SK-N-SH treated with all-trans-retinoic acid at 6 μM for 48 hours (cell line): ENCODE measurements at regions not wholly inside any gene's neighbourhood (a gene's known extent, or its start where the extent isn't known, plus 50 kb on each side); places are given as distances from the start of the nearest gene placed in this dataset.

Source experiments
- ATAC-seq: fragments of 200-7000 bp; cut with Tn5 transposase; 3 replicates; pipeline ENCODE4 v1.9.1; 2020; ENCODE audit warnings: mild to moderate bottlenecking, moderate library complexity
- ARNTL ChIP-seq: fragments of 450-650 bp; formaldehyde crosslinking; IDR thresholded peaks from 2 replicates; pipeline ENCODE4 v1.5.0; 2020; ENCODE audit warnings: low read depth, mild to moderate bottlenecking, moderate library complexity, borderline replicate concordance
- BACH2 ChIP-seq: fragments of 250-450 bp; sonication (Bioruptor Pico); IDR thresholded peaks from 2 replicates; pipeline ENCODE4 v1.9.0; 2021; ENCODE audit warnings: mild to moderate bottlenecking, borderline replicate concordance
- CSDC2 ChIP-seq: fragments of 250-450 bp; sonication (Bioruptor Pico); IDR thresholded peaks from 2 replicates; pipeline ENCODE4 v1.5.0; 2020; ENCODE audit warnings: mild to moderate bottlenecking, moderate library complexity
- GLIS3 ChIP-seq: fragments of 250-450 bp; sonication (Bioruptor Pico); IDR thresholded peaks from 2 replicates; pipeline ENCODE4 v1.5.0; 2020; ENCODE audit warnings: mild to moderate bottlenecking, moderate library complexity
- ISL1 ChIP-seq: fragments of 250-450 bp; sonication (Bioruptor Pico); IDR thresholded peaks from 2 replicates; pipeline ENCODE4 v2.1.2; 2022; ENCODE audit warnings: mild to moderate bottlenecking, moderate library complexity
- PPARA ChIP-seq: fragments of 250-450 bp; sonication (Bioruptor Pico); IDR thresholded peaks from 2 replicates; pipeline ENCODE4 v1.5.0; 2020; ENCODE audit warnings: mild to moderate bottlenecking, borderline replicate concordance
- RARB ChIP-seq: fragments of 250-450 bp; sonication (Bioruptor Pico); IDR thresholded peaks from 2 replicates; pipeline ENCODE4 v1.8.0; 2021; ENCODE audit warnings: mild to moderate bottlenecking, moderate library complexity
- SNAI2 ChIP-seq: fragments of 250-450 bp; sonication (Bioruptor Pico); IDR thresholded peaks from 2 replicates; pipeline ENCODE4 v1.5.0; 2020; ENCODE audit warnings: mild to moderate bottlenecking, moderate library complexity
- TCF4 ChIP-seq: fragments of 250-450 bp; sonication (Bioruptor Pico); IDR thresholded peaks from 2 replicates; pipeline ENCODE4 v1.8.0; 2021; ENCODE audit warnings: mild to moderate bottlenecking, moderate library complexity, borderline replicate concordance
- TOX ChIP-seq: fragments of 250-450 bp; sonication (Bioruptor Pico); IDR thresholded peaks from 2 replicates; pipeline ENCODE4 v1.8.0; 2021; ENCODE audit warnings: mild to moderate bottlenecking, moderate library complexity, borderline replicate concordance
- ZC3H10 ChIP-seq: fragments of 250-450 bp; sonication (Bioruptor Pico); IDR thresholded peaks from 2 replicates; pipeline ENCODE4 v1.5.1; 2021; ENCODE audit warnings: mild to moderate bottlenecking, moderate library complexity
- ZFP3 ChIP-seq: fragments of 250-450 bp; sonication (Bioruptor Pico); IDR thresholded peaks from 2 replicates; pipeline ENCODE4 v1.5.0; 2020; ENCODE audit warnings: mild to moderate bottlenecking, moderate library complexity
- ZFP30 ChIP-seq: fragments of 450-650 bp; formaldehyde crosslinking; IDR thresholded peaks from 2 replicates; pipeline ENCODE4 v1.5.0; 2022; ENCODE audit warnings: mild to moderate bottlenecking, moderate library complexity
- ZNF70 ChIP-seq: fragments of 450-650 bp; formaldehyde crosslinking; IDR thresholded peaks from 2 replicates; pipeline ENCODE4 v1.5.0; 2020; ENCODE audit warnings: mild to moderate bottlenecking, moderate library complexity
- ZNF8 ChIP-seq: fragments of 450-650 bp; formaldehyde crosslinking; IDR thresholded peaks from 2 replicates; pipeline ENCODE4 v1.5.0; 2020; ENCODE audit warnings: mild to moderate bottlenecking, moderate library complexity
- TF ChIP-seq, protein P1 (sequence below): fragments of 250-450 bp; sonication (Bioruptor Pico); IDR thresholded peaks from 2 replicates; pipeline ENCODE4 v1.8.0; 2020; ENCODE audit warnings: mild to moderate bottlenecking, moderate library complexity, borderline replicate concordance
- TF ChIP-seq, protein P2 (sequence below): fragments of 250-450 bp; sonication (Bioruptor Pico); IDR thresholded peaks from 2 replicates; pipeline ENCODE4 v1.8.0; 2021; ENCODE audit warnings: low read depth, mild to moderate bottlenecking, moderate library complexity, borderline replicate concordance
- TF ChIP-seq, protein P3 (sequence below): fragments of 250-450 bp; sonication (Bioruptor Pico); IDR thresholded peaks from 2 replicates; pipeline ENCODE4 v1.5.1; 2021; ENCODE audit warnings: mild to moderate bottlenecking, moderate library complexity
- TF ChIP-seq, protein P4 (sequence below): fragments of 250-450 bp; sonication (Bioruptor Pico); IDR thresholded peaks from 2 replicates; pipeline ENCODE4 v1.5.1; 2020; ENCODE audit warnings: low read depth, mild to moderate bottlenecking, moderate library complexity

DNA sequence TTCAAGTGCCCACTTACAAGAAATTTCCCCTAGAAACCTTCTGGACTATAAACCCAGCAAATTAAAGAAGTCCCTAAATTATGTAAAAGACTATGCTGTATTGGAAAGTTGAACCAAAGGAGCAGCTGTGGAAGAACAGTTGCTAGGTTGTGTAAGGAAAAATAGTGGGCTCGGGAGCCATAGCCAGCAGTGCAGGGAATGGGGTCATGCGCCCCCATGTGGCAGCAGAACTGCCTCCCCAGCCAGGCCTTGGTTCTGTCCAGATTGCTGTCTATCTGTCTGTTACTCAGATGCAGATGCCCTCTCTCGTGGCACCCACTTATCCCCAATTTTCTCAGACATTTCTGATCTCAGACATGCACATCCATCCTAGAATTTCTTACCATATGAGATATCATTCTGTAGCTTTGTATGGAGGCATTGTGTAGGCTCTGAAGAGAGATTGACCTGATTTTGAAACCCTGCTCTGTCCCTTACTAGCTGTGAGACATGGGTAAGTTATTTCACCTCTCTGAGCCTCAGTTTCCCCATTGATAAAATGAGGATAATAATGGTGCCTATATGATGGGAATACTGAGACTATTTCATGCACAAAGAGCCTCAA is 258.3 kb downstream of the SS18 start:
- TF ChIP-seq ARNTL (no peak), ZC3H10 (no peak), SNAI2 (CRISPR knock-in tag) (no peak), ZNF70 (CRISPR knock-in tag) (no peak), ZFP3 (CRISPR knock-in tag) (no peak), BACH2 (CRISPR knock-in tag) (no peak), ISL1 (CRISPR knock-in tag) (no peak), CSDC2 (CRISPR knock-in tag) (no peak), RARB (CRISPR knock-in tag) (no peak), ZFP30 (CRISPR knock-in tag) (no peak), TOX (CRISPR knock-in tag) (no peak), GLIS3 (CRISPR knock-in tag) (no peak), PPARA (CRISPR knock-in tag) (no peak), TCF4 (CRISPR knock-in tag) (no peak)
- TF ChIP-seq, protein P1, sequence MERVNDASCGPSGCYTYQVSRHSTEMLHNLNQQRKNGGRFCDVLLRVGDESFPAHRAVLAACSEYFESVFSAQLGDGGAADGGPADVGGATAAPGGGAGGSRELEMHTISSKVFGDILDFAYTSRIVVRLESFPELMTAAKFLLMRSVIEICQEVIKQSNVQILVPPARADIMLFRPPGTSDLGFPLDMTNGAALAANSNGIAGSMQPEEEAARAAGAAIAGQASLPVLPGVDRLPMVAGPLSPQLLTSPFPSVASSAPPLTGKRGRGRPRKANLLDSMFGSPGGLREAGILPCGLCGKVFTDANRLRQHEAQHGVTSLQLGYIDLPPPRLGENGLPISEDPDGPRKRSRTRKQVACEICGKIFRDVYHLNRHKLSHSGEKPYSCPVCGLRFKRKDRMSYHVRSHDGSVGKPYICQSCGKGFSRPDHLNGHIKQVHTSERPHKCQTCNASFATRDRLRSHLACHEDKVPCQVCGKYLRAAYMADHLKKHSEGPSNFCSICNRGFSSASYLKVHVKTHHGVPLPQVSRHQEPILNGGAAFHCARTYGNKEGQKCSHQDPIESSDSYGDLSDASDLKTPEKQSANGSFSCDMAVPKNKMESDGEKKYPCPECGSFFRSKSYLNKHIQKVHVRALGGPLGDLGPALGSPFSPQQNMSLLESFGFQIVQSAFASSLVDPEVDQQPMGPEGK = no peak
- TF ChIP-seq, protein P2, sequence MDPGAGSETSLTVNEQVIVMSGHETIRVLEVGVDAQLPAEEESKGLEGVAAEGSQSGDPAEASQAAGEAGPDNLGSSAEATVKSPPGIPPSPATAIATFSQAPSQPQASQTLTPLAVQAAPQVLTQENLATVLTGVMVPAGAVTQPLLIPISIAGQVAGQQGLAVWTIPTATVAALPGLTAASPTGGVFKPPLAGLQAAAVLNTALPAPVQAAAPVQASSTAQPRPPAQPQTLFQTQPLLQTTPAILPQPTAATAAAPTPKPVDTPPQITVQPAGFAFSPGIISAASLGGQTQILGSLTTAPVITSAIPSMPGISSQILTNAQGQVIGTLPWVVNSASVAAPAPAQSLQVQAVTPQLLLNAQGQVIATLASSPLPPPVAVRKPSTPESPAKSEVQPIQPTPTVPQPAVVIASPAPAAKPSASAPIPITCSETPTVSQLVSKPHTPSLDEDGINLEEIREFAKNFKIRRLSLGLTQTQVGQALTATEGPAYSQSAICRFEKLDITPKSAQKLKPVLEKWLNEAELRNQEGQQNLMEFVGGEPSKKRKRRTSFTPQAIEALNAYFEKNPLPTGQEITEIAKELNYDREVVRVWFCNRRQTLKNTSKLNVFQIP (CRISPR knock-in tag) = no peak
- TF ChIP-seq, protein P3, sequence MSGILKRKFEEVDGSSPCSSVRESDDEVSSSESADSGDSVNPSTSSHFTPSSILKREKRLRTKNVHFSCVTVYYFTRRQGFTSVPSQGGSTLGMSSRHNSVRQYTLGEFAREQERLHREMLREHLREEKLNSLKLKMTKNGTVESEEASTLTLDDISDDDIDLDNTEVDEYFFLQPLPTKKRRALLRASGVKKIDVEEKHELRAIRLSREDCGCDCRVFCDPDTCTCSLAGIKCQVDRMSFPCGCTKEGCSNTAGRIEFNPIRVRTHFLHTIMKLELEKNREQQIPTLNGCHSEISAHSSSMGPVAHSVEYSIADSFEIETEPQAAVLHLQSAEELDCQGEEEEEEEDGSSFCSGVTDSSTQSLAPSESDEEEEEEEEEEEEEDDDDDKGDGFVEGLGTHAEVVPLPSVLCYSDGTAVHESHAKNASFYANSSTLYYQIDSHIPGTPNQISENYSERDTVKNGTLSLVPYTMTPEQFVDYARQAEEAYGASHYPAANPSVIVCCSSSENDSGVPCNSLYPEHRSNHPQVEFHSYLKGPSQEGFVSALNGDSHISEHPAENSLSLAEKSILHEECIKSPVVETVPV (CRISPR knock-in tag) = no peak
- TF ChIP-seq, protein P4, sequence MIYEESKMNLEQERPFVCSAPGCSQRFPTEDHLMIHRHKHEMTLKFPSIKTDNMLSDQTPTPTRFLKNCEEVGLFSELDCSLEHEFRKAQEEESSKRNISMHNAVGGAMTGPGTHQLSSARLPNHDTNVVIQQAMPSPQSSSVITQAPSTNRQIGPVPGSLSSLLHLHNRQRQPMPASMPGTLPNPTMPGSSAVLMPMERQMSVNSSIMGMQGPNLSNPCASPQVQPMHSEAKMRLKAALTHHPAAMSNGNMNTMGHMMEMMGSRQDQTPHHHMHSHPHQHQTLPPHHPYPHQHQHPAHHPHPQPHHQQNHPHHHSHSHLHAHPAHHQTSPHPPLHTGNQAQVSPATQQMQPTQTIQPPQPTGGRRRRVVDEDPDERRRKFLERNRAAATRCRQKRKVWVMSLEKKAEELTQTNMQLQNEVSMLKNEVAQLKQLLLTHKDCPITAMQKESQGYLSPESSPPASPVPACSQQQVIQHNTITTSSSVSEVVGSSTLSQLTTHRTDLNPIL (CRISPR knock-in tag) = no peak
- ATAC-seq = peak; percentile 84

DNA sequence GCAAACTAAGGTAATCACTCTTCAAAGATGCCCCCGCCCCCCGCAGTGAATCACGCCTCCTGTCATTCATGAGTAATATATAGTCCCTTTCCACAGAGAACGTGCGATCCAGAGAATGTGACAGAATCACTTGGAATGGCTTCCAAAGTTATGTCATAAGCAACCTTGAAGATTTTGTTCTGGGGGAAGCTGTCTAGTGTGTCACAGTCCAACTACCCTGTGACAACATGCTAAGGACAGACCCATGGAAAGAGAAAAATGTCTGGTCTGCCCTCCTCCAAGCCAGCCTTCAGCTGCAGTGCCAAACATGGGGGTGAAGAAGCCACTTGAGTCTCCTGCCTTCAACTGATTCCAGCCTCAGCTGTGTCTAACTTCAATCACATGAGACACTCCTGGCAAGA is 259.1 kb downstream of the SS18 start:
- TF ChIP-seq, protein P2 (CRISPR knock-in tag) = no peak
- no peak for TF ChIP-seq ISL1 (CRISPR knock-in tag)
- no peak for TF ChIP-seq CSDC2 (CRISPR knock-in tag)
- TF ChIP-seq ZNF8 (CRISPR knock-in tag) = no peak
- TF ChIP-seq ZFP30 (CRISPR knock-in tag) = no peak
- no peak for TF ChIP-seq PPARA (CRISPR knock-in tag)
- TF ChIP-seq RARB (CRISPR knock-in tag) = no peak
- TF ChIP-seq SNAI2 (CRISPR knock-in tag) = no peak
- no peak for TF ChIP-seq GLIS3 (CRISPR knock-in tag)
- TF ChIP-seq, protein P3 (CRISPR knock-in tag) = no peak
- no peak for ATAC-seq

DNA sequence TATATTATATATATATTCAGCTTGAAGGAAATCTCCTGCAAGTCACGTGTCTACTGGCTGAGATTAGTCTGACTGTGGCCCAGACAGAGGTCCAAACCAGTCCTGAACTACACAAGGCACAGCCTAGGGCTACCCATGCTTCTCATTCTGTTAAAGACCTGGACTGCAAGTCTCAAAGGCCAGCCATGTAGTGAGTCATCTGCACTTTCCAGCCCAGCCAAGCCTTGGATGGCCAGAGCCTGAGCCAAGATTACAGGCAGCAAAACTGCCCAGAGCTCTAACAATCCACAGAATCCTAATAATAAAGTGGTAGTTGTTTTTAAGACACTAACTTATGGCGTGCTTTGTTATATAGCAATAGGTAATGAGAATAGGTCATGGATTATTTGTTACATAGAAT is 259.6 kb downstream of the SS18 start:
- ATAC-seq = peak; percentile 69
- TF ChIP-seq, protein P3 (CRISPR knock-in tag) = no peak
- no peak for TF ChIP-seq BACH2 (CRISPR knock-in tag)
- no peak for TF ChIP-seq ZC3H10
- TF ChIP-seq ZNF8 (CRISPR knock-in tag) = no peak
